Ovary (tissue), 3 donors: ENCODE measurements at regions not wholly inside any gene's neighbourhood (a gene's known extent, or its start where the extent isn't known, plus 50 kb on each side); places are given as distances from the start of the nearest gene placed in this dataset.

ENCODE experiments used
- POLR2A ChIP-seq: fragments of 450-650 bp; IDR thresholded peaks from one replicate; pipeline ENCODE4 v1.6.1; 2017; ENCODE audit warnings: antibody characterized with exemption, mild to moderate bottlenecking, moderate library complexity
- TF ChIP-seq, protein P1 (sequence below), 3 donors: fragments of 450-650 bp in 2 of 3; fragments of 200-600 bp in 1 of 3; IDR thresholded peaks; one replicate each; pipeline versions ENCODE4 v1.5.1 to v1.8.0; 2016 to 2022; ENCODE audit warnings: antibody characterized with exemption in 3 of 3, mild to moderate bottlenecking in 1 of 3
- donor health status: DM: no; HTN: no; CAD: no.

DNA sequence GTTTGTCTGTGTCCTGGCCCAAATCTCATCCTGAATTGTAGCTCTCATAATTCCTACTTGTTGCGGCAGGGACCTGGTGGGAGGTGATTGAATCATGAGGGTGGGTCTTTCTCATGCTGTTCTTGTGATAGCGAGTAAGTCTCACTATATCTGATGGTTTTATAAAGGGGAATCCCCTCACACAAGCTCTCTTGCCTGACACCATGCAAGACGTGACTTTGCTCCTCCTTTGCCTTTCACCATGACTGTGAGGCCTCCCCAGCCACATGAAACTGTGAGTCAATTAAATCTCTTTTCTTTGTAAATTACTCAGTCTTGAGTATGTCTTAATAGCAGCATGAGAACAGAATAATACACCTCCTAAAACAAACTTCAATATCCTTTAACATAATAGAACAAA is 1065.6 kb downstream of the PLA2G4A start:
- TF ChIP-seq, protein P1, sequence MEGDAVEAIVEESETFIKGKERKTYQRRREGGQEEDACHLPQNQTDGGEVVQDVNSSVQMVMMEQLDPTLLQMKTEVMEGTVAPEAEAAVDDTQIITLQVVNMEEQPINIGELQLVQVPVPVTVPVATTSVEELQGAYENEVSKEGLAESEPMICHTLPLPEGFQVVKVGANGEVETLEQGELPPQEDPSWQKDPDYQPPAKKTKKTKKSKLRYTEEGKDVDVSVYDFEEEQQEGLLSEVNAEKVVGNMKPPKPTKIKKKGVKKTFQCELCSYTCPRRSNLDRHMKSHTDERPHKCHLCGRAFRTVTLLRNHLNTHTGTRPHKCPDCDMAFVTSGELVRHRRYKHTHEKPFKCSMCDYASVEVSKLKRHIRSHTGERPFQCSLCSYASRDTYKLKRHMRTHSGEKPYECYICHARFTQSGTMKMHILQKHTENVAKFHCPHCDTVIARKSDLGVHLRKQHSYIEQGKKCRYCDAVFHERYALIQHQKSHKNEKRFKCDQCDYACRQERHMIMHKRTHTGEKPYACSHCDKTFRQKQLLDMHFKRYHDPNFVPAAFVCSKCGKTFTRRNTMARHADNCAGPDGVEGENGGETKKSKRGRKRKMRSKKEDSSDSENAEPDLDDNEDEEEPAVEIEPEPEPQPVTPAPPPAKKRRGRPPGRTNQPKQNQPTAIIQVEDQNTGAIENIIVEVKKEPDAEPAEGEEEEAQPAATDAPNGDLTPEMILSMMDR (IDR thresholded peaks at IDR 0.05): no peak
- no peak for TF ChIP-seq POLR2A
